Activated CD4-positive, alpha-beta T cell treated with anti-CD3 and anti-CD28 coated beads, Interleukin-10, Interleukin-2, amounts not matched to agents 100 ng/mL and 50 ng/mL, durations not matched to agents 16 hours and 8 hours (primary cell): ENCODE measurements at regions not wholly inside any gene's neighbourhood (a gene's known extent, or its start where the extent isn't known, plus 50 kb on each side); places are given as distances from the start of the nearest gene placed in this dataset.
"Not testable (repeated sequence)": the region's sequence is repeated elsewhere in the genome, so short reads cannot be mapped to it uniquely, and the experiment has no call there.

Experiments
- DNase-seq: peaks from one replicate; pipeline ENCODE4 v3.0.0-alpha.2; 2020

GRCh38 chrX:23458957-23459356 lies 124.3 kb downstream of the PTCHD1 start:
- DNase-seq = not testable (repeated sequence)

- no peak for DNase-seq
Measured at GRCh38 chrX:23465105-23465791, 130.6 kb downstream of the PTCHD1 start.

GRCh38 chrX:23465985-23466384 lies 131.3 kb downstream of the PTCHD1 start:
- no peak for DNase-seq

- DNase-seq = no peak
Measured at GRCh38 chrX:23478056-23478455, 143.4 kb downstream of the PTCHD1 start.

GRCh38 chrX:23478561-23478960 lies 143.9 kb downstream of the PTCHD1 start:
- no peak for DNase-seq

- no peak for DNase-seq
Measured at GRCh38 chrX:23482561-23482960, 147.9 kb downstream of the PTCHD1 start.

GRCh38 chrX:23483396-23483795 lies 148.7 kb downstream of the PTCHD1 start:
- no peak for DNase-seq

GRCh38 chrX:23493941-23494374 lies 159.3 kb downstream of the PTCHD1 start:
- DNase-seq = peak; percentile 62

GRCh38 chrX:23494741-23495140 lies 160.1 kb downstream of the PTCHD1 start:
- no peak for DNase-seq

- no peak for DNase-seq
Measured at GRCh38 chrX:23497919-23498318, 163.3 kb downstream of the PTCHD1 start.

- no peak for DNase-seq
Measured at GRCh38 chrX:23501974-23502373, 165.3 kb upstream of the PRDX4 start.

- no peak for DNase-seq
Measured at GRCh38 chrX:23503835-23504539, 163.3 kb upstream of the PRDX4 start.

GRCh38 chrX:23504540-23504884 lies 162.8 kb upstream of the PRDX4 start:
- DNase-seq = no peak

GRCh38 chrX:23504895-23505294 lies 162.4 kb upstream of the PRDX4 start:
- DNase-seq = no peak

- no peak for DNase-seq
Measured at GRCh38 chrX:23505531-23506303, 161.6 kb upstream of the PRDX4 start.

GRCh38 chrX:23509256-23509655 lies 158.0 kb upstream of the PRDX4 start:
- no peak for DNase-seq

- no peak for DNase-seq
Measured at GRCh38 chrX:23511793-23512192, 155.5 kb upstream of the PRDX4 start.

GRCh38 chrX:23513121-23513520 lies 154.2 kb upstream of the PRDX4 start:
- DNase-seq = no peak

- no peak for DNase-seq
Measured at GRCh38 chrX:23514082-23514481, 153.2 kb upstream of the PRDX4 start.

- no peak for DNase-seq
Measured at GRCh38 chrX:23515028-23515427, 152.3 kb upstream of the PRDX4 start.

GRCh38 chrX:23523026-23523657 lies 144.2 kb upstream of the PRDX4 start:
- not testable (repeated sequence) for DNase-seq

GRCh38 chrX:23524467-23524866 lies 142.8 kb upstream of the PRDX4 start:
- DNase-seq = no peak

- DNase-seq = no peak
Measured at GRCh38 chrX:23525531-23525930, 141.8 kb upstream of the PRDX4 start.
